Smooth muscle cell (in vitro differentiated cells): ENCODE measurements at regions not wholly inside any gene's neighbourhood (a gene's known extent, or its start where the extent isn't known, plus 50 kb on each side); places are given as distances from the start of the nearest gene placed in this dataset.

Source experiments
- DNase-seq: peaks from one replicate; lab custom pipeline; 2025; ENCODE audit not compliant: unreplicated experiment; lab: John Stamatoyannopoulos, UW
- H2AFZ ChIP-seq: fragments of 200-600 bp; sonication (generic); 2 replicates; pipeline ENCODE4 v1.6.0; 2016; ENCODE audit warnings: antibody characterized with exemption, low read depth, mild to moderate bottlenecking
- H3F3A ChIP-seq: fragments of 200-600 bp; sonication (generic); 2 replicates; pipeline ENCODE4 v1.6.0; 2017; ENCODE audit warnings: antibody characterized with exemption, low read depth
- H3K27ac ChIP-seq: fragments of 200-600 bp; sonication (generic); 2 replicates; pipeline ENCODE4 v1.5.1; 2016; ENCODE audit warnings: low read depth, mild to moderate bottlenecking
- H3K27me3 ChIP-seq: fragments of 200-600 bp; sonication (generic); 2 replicates; pipeline ENCODE4 v1.6.1; 2016; ENCODE audit warnings: low read depth, mild to moderate bottlenecking
- H3K36me3 ChIP-seq: fragments of 200-600 bp; sonication (generic); 2 replicates; pipeline ENCODE4 v1.5.1; 2016; ENCODE audit warnings: low read depth
- H3K4me1 ChIP-seq: fragments of 200-600 bp; sonication (generic); 2 replicates; pipeline ENCODE4 v1.5.1; 2016; ENCODE audit warnings: low read depth
- H3K4me2 ChIP-seq: fragments of 200-600 bp; sonication (generic); 2 replicates; pipeline ENCODE4 v1.6.0; 2016; ENCODE audit warnings: mild to moderate bottlenecking
- H3K4me3 ChIP-seq: fragments of 200-600 bp; sonication (generic); 2 replicates; pipeline ENCODE4 v1.5.1; 2016; ENCODE audit warnings: mild to moderate bottlenecking
- H3K79me2 ChIP-seq: fragments of 200-600 bp; sonication (generic); 2 replicates; pipeline ENCODE4 v1.6.0; 2016; ENCODE audit warnings: low read depth, mild to moderate bottlenecking
- H3K9ac ChIP-seq: fragments of 200-600 bp; sonication (generic); 2 replicates; pipeline ENCODE4 v1.6.0; 2016; ENCODE audit warnings: low read depth
- H3K9me3 ChIP-seq: fragments of 200-600 bp; sonication (generic); replicated peaks from 2 replicates; pipeline ENCODE4 v1.5.1; 2016; ENCODE audit warnings: low read depth
- H4K20me1 ChIP-seq: fragments of 200-600 bp; sonication (generic); 2 replicates; pipeline ENCODE4 v1.6.0; 2016; ENCODE audit warnings: low read depth
- CTCF ChIP-seq: fragments of 200-600 bp; sonication (generic); IDR thresholded peaks from 2 replicates; pipeline ENCODE4 v1.5.1; 2017; ENCODE audit warnings: borderline replicate concordance, mild to moderate bottlenecking, antibody characterized with exemption; ENCODE audit not compliant: insufficient read depth, poor library complexity, severe bottlenecking
- WGBS: methylation state at CpG from one replicate; pipeline ENCODE4 v1.1.7; 2016; ENCODE audit warnings: low lambda C conversion rate; 5-methylcytosine and 5-hydroxymethylcytosine counted together

GRCh38 chr1:86288586-86289147 lies 107.5 kb downstream of the ODF2L start:
- WGBS: 78% methylated on average over 6 of the region's 6 CpGs
- Histone ChIP-seq H3K4me2 (no peak overlapping the region), H4K20me1 (no peaks in the 10 kb centered on the region), H3F3A (no peaks in the 10 kb centered on the region), H3K9me3 (no peaks in the 10 kb centered on the region), H3K27ac (no peak overlapping the region), H3K9ac (no peak overlapping the region), H3K4me1 (no peaks in the 10 kb centered on the region), H3K4me3 (no peak overlapping the region), H3K79me2 (no peaks in the 10 kb centered on the region), H3K36me3 (no peaks in the 10 kb centered on the region), H2AFZ (no peak overlapping the region), H3K27me3 (no peaks in the 10 kb centered on the region)
- TF ChIP-seq CTCF: no peak
- DNase-seq: no peak

DNA sequence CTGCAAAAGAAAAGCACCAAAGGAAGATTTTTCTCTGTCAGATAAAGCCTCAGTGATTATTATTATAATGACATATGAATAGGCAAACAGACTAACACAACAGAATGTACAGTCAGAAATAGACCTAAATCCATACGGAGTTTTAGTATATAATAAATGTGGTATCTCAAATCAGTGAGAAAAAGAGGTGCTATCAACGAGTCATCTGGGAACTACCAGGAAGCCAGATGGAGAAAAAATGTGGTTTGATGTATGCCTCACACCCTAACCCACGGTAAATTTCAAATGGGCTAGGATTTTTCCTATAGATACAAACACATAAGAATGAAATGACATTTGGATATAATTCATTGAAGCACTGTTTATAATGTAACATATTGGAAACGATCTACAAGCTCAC lies 110.3 kb downstream of the ODF2L start:
- H4K20me1 ChIP-seq: no peaks in the 10 kb centered on the region
- no peaks in the 10 kb centered on the region for H3K36me3 ChIP-seq
- H3K4me2 ChIP-seq: no peak overlapping the region
- H3K9me3 ChIP-seq: no peaks in the 10 kb centered on the region
- H3F3A ChIP-seq: no peaks in the 10 kb centered on the region
- H3K27ac ChIP-seq: no peak overlapping the region
- 79% methylated on average over 4 of the region's 4 CpGs for WGBS
- no peaks in the 10 kb centered on the region for H3K27me3 ChIP-seq
- no peak for TF ChIP-seq CTCF
- no peaks in the 10 kb centered on the region for H3K4me1 ChIP-seq
- no peak overlapping the region for H3K4me3 ChIP-seq
- no peak overlapping the region for H2AFZ ChIP-seq
- no peaks in the 10 kb centered on the region for H3K79me2 ChIP-seq
- H3K9ac ChIP-seq: no peak overlapping the region
- no peak for DNase-seq

DNA sequence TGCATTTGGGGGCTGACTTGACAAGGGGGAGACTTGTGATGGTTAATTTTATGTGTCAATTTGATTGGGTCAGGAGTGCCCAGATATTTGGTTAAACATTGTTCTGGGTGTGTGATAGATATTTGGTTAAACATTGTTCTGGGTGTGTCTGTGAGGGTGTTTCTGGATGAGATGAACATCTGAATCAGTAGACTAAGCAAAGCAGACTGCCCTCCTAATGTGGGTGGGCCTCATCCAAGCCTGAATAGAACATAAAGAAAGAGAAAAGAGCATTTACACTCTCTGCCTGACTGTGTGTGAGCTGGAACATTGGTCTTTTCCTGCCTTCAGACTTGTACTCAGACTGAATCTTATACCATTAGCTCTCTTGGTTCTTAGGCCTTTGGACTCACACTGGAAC lies 113.5 kb downstream of the ODF2L start:
- TF ChIP-seq CTCF: no peak
- Histone ChIP-seq H3K36me3 (no peaks in the 10 kb centered on the region), H3K27ac (no peak overlapping the region), H3K4me2 (no peak overlapping the region), H3F3A (no peaks in the 10 kb centered on the region), H3K9me3 (no peaks in the 10 kb centered on the region), H4K20me1 (no peaks in the 10 kb centered on the region), H3K27me3 (no peaks in the 10 kb centered on the region), H3K4me3 (no peak overlapping the region), H2AFZ (no peak overlapping the region), H3K79me2 (no peaks in the 10 kb centered on the region), H3K9ac (no peak overlapping the region), H3K4me1 (no peaks in the 10 kb centered on the region)
- DNase-seq: no peak

GRCh38 chr1:86277936-86278335 lies 118.2 kb downstream of the ODF2L start:
- Histone ChIP-seq H2AFZ (no peak overlapping the region), H3K9me3 (no peaks in the 10 kb centered on the region), H3K79me2 (no peaks in the 10 kb centered on the region), H3K4me3 (no peak overlapping the region), H4K20me1 (no peaks in the 10 kb centered on the region), H3K4me1 (no peaks in the 10 kb centered on the region), H3K36me3 (no peaks in the 10 kb centered on the region), H3F3A (no peaks in the 10 kb centered on the region), H3K27ac (no peak overlapping the region), H3K9ac (no peak overlapping the region), H3K4me2 (no peak overlapping the region), H3K27me3 (no peaks in the 10 kb centered on the region)
- DNase-seq: no peak
- WGBS: 77% methylated on average over 4 of the region's 4 CpGs
- TF ChIP-seq CTCF: no peak
